NCI-H1048 (cell line): ENCODE measurements at regions not wholly inside any gene's neighbourhood (a gene's known extent, or its start where the extent isn't known, plus 50 kb on each side); places are given as distances from the start of the nearest gene placed in this dataset.

Experiments
- DNase-seq: peaks from one replicate; lab custom pipeline; 2025; lab: John Stamatoyannopoulos, UW

GRCh38 chr4:45985038-45985437 is 138.8 kb downstream of the GABRG1 start:
- DNase-seq = no peak

DNA sequence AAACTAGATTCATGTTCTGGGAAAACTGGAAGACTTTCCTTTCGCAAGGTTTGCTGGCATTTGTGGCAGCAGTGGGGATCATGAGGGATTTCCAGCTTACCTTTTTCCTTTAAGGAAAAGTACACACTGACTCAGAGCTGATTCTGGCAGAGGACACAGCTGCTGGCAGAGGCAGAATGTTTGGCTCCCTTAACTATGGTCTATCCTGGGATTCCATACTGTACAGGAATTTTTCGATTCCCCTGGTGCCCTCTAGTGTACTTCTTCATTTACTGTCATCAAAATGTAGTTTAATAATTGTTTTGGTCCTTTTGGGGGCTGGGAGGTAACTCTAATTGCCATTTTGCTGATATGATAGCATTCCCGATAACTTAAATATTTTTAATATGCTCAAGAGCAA is 152.7 kb downstream of the GABRG1 start:
- no peak for DNase-seq

DNA sequence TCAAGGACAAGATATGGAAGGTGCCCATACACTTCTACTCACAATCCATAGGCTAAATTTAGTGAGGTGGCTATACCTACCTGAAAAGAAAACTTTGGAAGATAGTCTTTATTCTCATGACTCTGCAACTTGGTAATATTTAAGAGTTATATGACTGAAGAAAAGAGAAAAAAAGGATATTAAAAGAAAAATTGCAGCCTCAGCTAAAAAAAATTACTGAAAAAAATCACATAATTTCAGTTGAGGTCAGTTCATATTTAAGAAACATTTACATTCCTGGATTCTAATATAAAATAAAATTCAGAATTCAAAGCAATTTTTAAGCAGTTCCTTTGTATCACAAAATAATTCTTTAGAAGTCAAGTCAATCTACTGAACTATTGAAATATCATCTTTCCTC is 166.5 kb downstream of the GABRG1 start:
- DNase-seq = no peak

GRCh38 chr4:45954276-45954675 is 169.6 kb downstream of the GABRG1 start:
- no peak for DNase-seq

DNA sequence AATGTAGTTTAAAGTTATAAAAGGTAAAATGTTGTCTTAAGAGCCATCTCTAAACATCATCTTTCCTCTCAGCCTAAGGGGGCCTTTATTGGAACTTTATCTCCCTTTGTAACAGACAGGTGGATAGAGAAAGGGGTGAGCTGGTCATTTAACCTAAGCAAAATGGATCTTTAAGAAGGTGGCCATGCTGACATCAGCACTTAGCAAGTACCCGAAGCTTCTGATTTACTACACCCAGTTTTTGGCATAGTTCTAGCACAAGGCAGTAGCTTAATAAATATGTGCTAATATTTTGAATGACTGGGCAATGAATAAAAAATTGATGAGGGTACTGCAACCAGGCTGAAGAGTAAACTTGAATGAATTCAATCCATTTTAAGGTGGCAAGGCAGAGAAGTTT is 172.7 kb downstream of the GABRG1 start:
- DNase-seq = no peak

- peak; percentile 7 for DNase-seq
Measured at GRCh38 chr4:45946699-45947098, 177.2 kb downstream of the GABRG1 start.

DNA sequence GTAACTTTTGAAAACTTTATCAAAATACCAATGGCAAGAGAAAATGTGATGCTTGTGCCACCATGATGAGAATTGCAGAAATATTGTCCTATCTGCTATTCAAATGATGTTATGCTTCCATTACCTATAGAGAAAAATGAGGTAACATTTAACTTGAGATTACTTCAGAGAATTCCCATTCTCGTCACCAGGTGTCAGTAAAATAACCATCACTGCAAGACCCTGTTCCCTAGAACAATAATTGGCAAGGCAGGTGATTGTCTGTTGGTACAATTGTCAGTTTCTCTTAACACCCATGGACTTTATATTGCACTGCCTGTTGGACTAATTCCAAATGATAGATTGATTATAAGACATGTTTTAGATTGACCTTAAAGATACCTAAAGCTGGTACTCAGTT is 179.9 kb downstream of the GABRG1 start:
- no peak for DNase-seq

GRCh38 chr4:45939056-45939455 is 184.8 kb downstream of the GABRG1 start:
- DNase-seq = no peak

- DNase-seq = no peak
Measured at GRCh38 chr4:45931154-45931553, 192.7 kb downstream of the GABRG1 start.

DNA sequence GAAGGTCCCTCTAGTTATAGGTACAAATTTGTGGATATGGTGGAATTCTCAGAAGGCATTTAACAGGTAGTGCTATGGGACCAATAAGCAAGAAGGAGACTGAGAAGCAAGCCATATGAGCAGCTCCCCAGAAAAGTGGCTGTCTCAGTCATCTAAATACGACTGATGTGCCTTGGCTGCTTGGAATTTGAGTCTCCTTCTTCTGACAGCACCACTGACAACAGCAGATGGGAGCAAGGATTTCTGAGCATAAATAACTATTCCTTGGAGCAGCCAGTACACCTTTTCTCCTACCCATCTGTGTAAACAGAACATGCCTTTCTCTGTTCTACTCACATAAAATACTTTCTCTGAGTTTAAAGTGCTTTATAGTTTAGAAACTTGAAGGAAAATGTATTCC is 196.2 kb downstream of the GABRG1 start:
- no peak for DNase-seq

- no peak for DNase-seq
Measured at GRCh38 chr4:45925809-45926208, 198.0 kb downstream of the GABRG1 start.

DNA sequence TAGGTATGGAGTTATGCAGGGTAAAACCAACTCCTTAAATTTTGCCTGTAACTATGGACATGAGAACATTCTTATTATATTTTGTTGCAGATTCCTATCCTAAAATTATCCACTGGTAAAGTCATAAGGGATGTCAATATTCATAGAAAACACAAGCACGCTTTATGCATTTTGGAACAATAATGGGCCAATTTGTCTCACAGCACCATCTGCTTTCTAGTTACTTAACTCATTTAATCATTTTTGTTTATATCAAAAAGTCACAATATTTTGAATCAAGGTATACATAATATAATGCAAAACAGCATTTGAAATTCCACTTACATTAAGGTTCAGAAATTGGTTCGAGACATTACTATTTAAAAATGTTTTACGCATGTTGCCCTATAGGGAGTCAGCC is 203.0 kb downstream of the GABRG1 start:
- no peak for DNase-seq

- DNase-seq = no peak
Measured at GRCh38 chr4:45910511-45910910, 213.3 kb downstream of the GABRG1 start.

DNA sequence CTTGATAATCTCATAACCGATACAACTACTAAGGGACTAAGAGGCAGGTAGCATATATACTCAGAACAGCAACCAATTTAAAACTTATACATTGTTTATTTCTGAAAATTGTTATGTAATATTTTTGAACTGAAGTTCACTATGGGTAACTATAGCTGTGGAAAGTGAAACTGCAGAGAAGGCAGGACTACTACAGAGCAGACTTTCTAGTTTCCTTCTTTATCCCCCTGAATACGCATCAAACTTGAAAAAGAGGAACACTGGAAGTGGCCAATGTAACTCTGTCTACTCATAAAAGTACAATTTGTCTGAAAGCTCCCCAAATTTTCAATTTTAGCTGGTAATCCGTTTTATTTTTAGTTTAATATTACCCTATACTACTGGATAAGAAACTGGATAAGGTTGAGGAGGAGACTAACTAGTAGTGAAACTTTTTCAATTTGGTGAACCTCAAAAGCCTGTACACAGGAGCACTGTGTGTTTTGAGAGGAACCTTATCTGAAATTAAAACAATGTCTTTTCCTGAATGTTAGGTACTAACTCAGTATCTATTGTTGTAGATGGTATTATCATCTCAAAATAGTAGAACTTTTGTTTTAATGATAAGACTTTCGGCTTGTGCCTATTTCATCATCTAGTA is 225.8 kb downstream of the GABRG1 start:
- no peak for DNase-seq

DNA sequence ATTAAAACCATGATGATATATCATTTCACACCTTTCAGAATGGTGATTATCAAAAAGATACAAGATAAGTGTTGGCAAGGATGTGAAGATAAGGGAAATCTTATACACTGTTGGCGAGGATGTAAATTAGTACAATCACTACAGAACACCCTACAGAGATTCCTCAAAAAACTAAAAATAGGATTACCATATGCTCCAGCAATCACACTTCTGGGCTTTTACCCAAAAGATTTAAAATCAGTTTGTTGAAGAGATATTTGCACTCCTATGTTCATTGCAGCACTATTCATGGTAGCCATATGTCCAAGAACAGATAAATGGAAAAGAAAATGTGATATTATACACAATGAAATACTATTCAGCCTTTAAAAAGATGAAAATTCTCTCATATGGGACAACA is 240.4 kb downstream of the GABRG1 start:
- no peak for DNase-seq

- no peak for DNase-seq
Measured at GRCh38 chr4:45876235-45876890, 247.5 kb downstream of the GABRG1 start.

DNA sequence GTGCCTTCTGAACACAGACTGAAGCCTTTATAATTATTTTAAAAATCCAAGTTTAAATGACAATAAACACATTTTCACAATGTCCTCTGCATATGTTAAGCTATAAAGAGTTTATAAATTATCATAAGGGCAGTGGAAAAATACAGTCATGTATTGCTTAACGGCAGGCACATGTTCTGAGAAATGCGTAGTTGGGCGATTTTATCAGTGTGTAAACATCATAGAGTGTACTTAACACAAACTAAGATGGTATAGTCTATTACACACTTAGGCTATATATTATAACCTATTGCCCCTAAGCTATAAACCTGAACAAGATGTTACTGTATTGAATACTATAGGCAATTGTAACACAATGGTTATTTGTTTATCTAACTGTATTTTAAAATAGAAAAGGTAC is 254.7 kb downstream of the GABRG1 start:
- no peak for DNase-seq

- DNase-seq = no peak
Measured at GRCh38 chr4:45865781-45866180, 258.1 kb downstream of the GABRG1 start.

DNA sequence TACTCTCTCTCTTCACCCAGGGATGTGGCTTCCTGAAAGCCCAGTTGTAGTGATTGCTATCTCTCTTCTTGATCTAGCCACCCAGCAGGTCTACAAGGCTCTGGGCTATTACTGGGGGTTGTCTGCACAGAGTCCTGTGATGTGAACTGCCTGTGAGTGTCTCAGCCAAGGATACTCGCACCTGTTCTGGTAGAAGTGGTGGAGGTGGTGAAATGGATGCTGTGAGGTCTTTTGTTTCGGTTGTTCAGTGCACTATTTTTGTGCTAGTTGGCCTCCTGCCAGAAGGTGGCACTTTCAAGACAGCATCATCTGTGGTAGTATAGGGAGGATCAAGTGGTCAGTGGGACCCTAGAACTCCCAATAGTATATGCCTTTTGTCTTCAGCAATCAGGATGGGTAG is 268.0 kb downstream of the GABRG1 start:
- DNase-seq = no peak

DNA sequence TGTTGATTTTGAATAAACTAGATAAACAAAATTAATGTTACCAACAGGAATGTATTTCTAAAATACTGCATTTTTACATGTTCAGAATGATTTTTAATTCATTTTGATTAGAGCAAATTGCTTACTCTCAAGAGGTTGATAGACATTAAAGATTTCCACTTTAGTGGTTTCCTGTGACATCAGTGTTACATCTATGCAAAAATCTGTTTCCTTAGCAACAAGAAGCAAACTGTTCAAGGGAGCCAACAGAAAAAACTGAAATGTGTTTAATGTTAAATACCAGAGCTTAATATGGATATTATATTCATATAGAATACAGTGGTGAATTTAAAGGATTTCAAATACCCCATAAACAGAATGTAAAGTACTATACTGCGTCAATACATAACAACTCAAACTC is 277.8 kb downstream of the GABRG1 start:
- DNase-seq = no peak

DNA sequence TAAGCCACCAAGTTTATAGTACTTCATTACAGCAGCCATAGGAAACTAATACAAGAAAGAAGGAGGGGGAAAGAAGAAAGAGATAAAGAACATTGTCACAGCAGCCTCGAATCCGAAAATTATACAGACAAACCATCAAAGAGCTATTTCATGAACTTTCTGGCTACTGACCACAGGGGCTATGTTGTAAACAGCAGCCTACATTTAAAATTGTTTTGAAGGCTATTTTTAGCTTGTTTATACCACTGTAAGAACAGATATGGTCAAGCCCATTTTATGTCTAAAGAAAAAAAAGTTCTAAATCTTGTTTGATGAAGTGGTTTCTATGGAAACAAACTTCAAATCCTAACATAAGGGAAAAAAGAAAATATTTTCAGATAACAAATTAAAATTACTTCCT is 282.1 kb downstream of the GABRG1 start:
- no peak for DNase-seq

- DNase-seq = no peak
Measured at GRCh38 chr4:45831692-45832091, 292.2 kb downstream of the GABRG1 start.

GRCh38 chr4:45803994-45804393 is 319.9 kb downstream of the GABRG1 start:
- no peak for DNase-seq

- no peak for DNase-seq
Measured at GRCh38 chr4:45795135-45795534, 328.7 kb downstream of the GABRG1 start.
